H9 (cell line): ENCODE measurements at regions not wholly inside any gene's neighbourhood (a gene's known extent, or its start where the extent isn't known, plus 50 kb on each side); places are given as distances from the start of the nearest gene placed in this dataset.

ENCODE experiments used
- DNase-seq: peaks from one replicate; pipeline ENCODE4 v3.0.0-alpha.2; 2017
- H2AFZ ChIP-seq: one replicate; pipeline ENCODE4 v1.6.1; 2013; ENCODE audit warnings: mild to moderate bottlenecking, low read length, control low read depth, moderate library complexity
- H2AK5ac ChIP-seq: 2 replicates; pipeline ENCODE4 v1.6.1; 2013; ENCODE audit warnings: low read length, control low read depth, mixed read lengths; ENCODE audit not compliant: insufficient read length
- H2BK120ac ChIP-seq: one replicate; pipeline ENCODE4 v1.6.1; 2013; ENCODE audit warnings: low read depth, mild to moderate bottlenecking, low read length, control low read depth, inconsistent platforms; ENCODE audit not compliant: poor library complexity, severe bottlenecking
- H2BK12ac ChIP-seq: 2 replicates; pipeline ENCODE4 v1.6.1; 2013; ENCODE audit warnings: low read length, control low read depth, mixed read lengths, low read depth; ENCODE audit not compliant: insufficient read length
- H2BK15ac ChIP-seq: 2 replicates; pipeline ENCODE4 v1.6.1; 2013; ENCODE audit warnings: low read depth, low read length, control low read depth
- H2BK20ac ChIP-seq: one replicate; pipeline ENCODE4 v1.6.1; 2013; ENCODE audit warnings: low read depth, mild to moderate bottlenecking, low read length, control low read depth, inconsistent platforms; ENCODE audit not compliant: poor library complexity, severe bottlenecking
- H2BK5ac ChIP-seq: 2 replicates; pipeline ENCODE4 v1.6.1; 2013; ENCODE audit warnings: low read length, control low read depth, mixed read lengths; ENCODE audit not compliant: insufficient read length
- H3K14ac ChIP-seq: 2 replicates; pipeline ENCODE4 v1.6.1; 2013; ENCODE audit warnings: low read length, control low read depth; ENCODE audit not compliant: insufficient read depth
- H3K18ac ChIP-seq: 2 replicates; pipeline ENCODE4 v1.6.1; 2013; ENCODE audit warnings: low read depth, mild to moderate bottlenecking, mixed read lengths, low read length, control low read depth; ENCODE audit not compliant: insufficient read length
- H3K23ac ChIP-seq: 2 replicates; pipeline ENCODE4 v1.6.1; 2013; ENCODE audit warnings: low read length, control low read depth, mixed read lengths, low read depth; ENCODE audit not compliant: insufficient read length
- H3K23me2 ChIP-seq: 2 replicates; pipeline ENCODE4 v1.6.1; 2013; ENCODE audit warnings: low read depth, mild to moderate bottlenecking, mixed read lengths, low read length, control low read depth; ENCODE audit not compliant: insufficient read length, poor library complexity, severe bottlenecking
- H3K27ac ChIP-seq: 2 replicates; pipeline ENCODE4 v1.5.1; 2013; ENCODE audit warnings: low read length, control low read depth, mixed read lengths, low read depth; ENCODE audit not compliant: insufficient read length
- H3K27me3 ChIP-seq: 2 replicates; pipeline ENCODE4 v1.6.1; 2013; ENCODE audit warnings: low read length, control low read depth, inconsistent platforms; ENCODE audit not compliant: insufficient read depth
- H3K4ac ChIP-seq: 2 replicates; pipeline ENCODE4 v1.6.1; 2013; ENCODE audit warnings: low read depth, mild to moderate bottlenecking, control low read depth, inconsistent platforms, low read length, moderate library complexity
- H3K4me1 ChIP-seq: 2 replicates; pipeline ENCODE4 v1.6.1; 2013; ENCODE audit warnings: low read length, control low read depth, inconsistent platforms; ENCODE audit not compliant: insufficient read depth
- H3K4me2 ChIP-seq: 2 replicates; pipeline ENCODE4 v1.6.1; 2013; ENCODE audit warnings: low read length, control low read depth, mixed read lengths; ENCODE audit not compliant: insufficient read length, insufficient read depth
- H3K56ac ChIP-seq: 2 replicates; pipeline ENCODE4 v1.6.1; 2013; ENCODE audit warnings: low read depth, mild to moderate bottlenecking, mixed read lengths, low read length, control low read depth; ENCODE audit not compliant: insufficient read length
- H3K79me1 ChIP-seq: 2 replicates; pipeline ENCODE4 v1.6.1; 2013; ENCODE audit warnings: low read depth, mild to moderate bottlenecking, moderate library complexity, low read length, control low read depth, inconsistent platforms; ENCODE audit not compliant: insufficient read depth, poor library complexity, severe bottlenecking
- H3K79me2 ChIP-seq: 2 replicates; pipeline ENCODE4 v1.6.1; 2013; ENCODE audit warnings: low read length, control low read depth, inconsistent platforms; ENCODE audit not compliant: insufficient read depth
- H3K9ac ChIP-seq: 2 replicates; pipeline ENCODE4 v1.6.1; 2013; ENCODE audit warnings: low read length, control low read depth, mixed read lengths; ENCODE audit not compliant: insufficient read length; ENCODE audit errors: extremely low read depth
- H3K9me3 ChIP-seq: one replicate; pipeline ENCODE4 v1.6.1; 2013; ENCODE audit warnings: low read depth, low read length, inconsistent platforms; ENCODE audit not compliant: control insufficient read depth
- H3T11ph ChIP-seq: one replicate; pipeline ENCODE4 v1.6.1; 2013; ENCODE audit warnings: mild to moderate bottlenecking, low read length, control low read depth, inconsistent platforms
- H4K20me1 ChIP-seq: one replicate; pipeline ENCODE4 v1.6.1; 2013; ENCODE audit not compliant: control insufficient read depth, insufficient read length, insufficient read depth
- H4K5ac ChIP-seq: 2 replicates; pipeline ENCODE4 v1.6.1; 2013; ENCODE audit warnings: low read depth, mild to moderate bottlenecking, mixed read lengths, low read length, control low read depth; ENCODE audit not compliant: insufficient read length
- H4K8ac ChIP-seq: replicated peaks from 2 replicates; pipeline ENCODE4 v1.6.1; 2013; ENCODE audit warnings: low read length, control low read depth, mixed read lengths, low read depth; ENCODE audit not compliant: insufficient read length
- H4K91ac ChIP-seq: 2 replicates; pipeline ENCODE4 v1.6.1; 2013; ENCODE audit warnings: low read depth, mild to moderate bottlenecking, moderate library complexity, mixed read lengths, low read length, control low read depth; ENCODE audit not compliant: insufficient read length
- H3K27ac Mint-ChIP-seq, 3 experiments: 2 replicates in 2 of 3; 3 replicates in 1 of 3; pipeline ENCODE4 v1.8.0; 2020 to 2021; ENCODE audit warnings: mixed read lengths in 3 of 3, mild to moderate bottlenecking in 1 of 3, moderate library complexity in 1 of 3
- H3K27me3 Mint-ChIP-seq: 2 replicates; pipeline ENCODE4 v1.8.0; 2021; ENCODE audit warnings: low read depth, mild to moderate bottlenecking, moderate library complexity, mixed read lengths
- H3K36me3 Mint-ChIP-seq, 3 experiments: 2 replicates in 2 of 3; 3 replicates in 1 of 3; pipeline ENCODE4 v1.8.0; 2020 to 2021; ENCODE audit warnings: low read depth in 3 of 3, mixed read lengths in 3 of 3; ENCODE audit not compliant: insufficient read depth in 1 of 3
- H3K4me1 Mint-ChIP-seq, 2 experiments: 2 replicates each; pipeline ENCODE4 v1.8.0; 2020; ENCODE audit warnings: mixed read lengths in 2 of 2
- H3K4me3 Mint-ChIP-seq, 2 experiments: 2 replicates in 1 of 2; 3 replicates in 1 of 2; pipeline ENCODE4 v1.8.0; 2020 to 2021; ENCODE audit warnings: mild to moderate bottlenecking in 2 of 2, mixed read lengths in 2 of 2, moderate library complexity in 1 of 2
- H3K9me3 Mint-ChIP-seq, 2 experiments: 2 replicates in 1 of 2; 3 replicates in 1 of 2; pipeline ENCODE4 v1.8.0; 2020; ENCODE audit warnings: mild to moderate bottlenecking in 2 of 2, mixed read lengths in 2 of 2, moderate library complexity in 1 of 2
- CTCF ChIP-seq: fragments of 200-600 bp; sonication (generic); conservative IDR thresholded peaks from 3 replicates; pipeline ENCODE4 v1.8.0; 2021; ENCODE audit warnings: antibody characterized with exemption, mild to moderate bottlenecking
- WGBS: extraction: QIAGEN DNeasy Blood & Tissue Kit; methylation state at CpG from one replicate; pipeline ENCODE4 v1.1.7; 2013; ENCODE audit warnings: missing lambda C conversion rate, low lambda C conversion rate, mixed read lengths; ENCODE audit not compliant: insufficient read length; ENCODE audit errors: extremely low coverage; 5-methylcytosine and 5-hydroxymethylcytosine counted together

- no peak overlapping the region for H3K23ac ChIP-seq
- H2AFZ ChIP-seq, result no peak overlapping the region
- no CpG with 5 or more reads among the region's 5 CpGs for WGBS
- H4K5ac ChIP-seq, result no peak overlapping the region
- no peak overlapping the region for H4K91ac ChIP-seq
- no peak overlapping the region for H2BK20ac ChIP-seq
- H2BK15ac ChIP-seq, result no peak overlapping the region
- H3K79me1 ChIP-seq, result no peaks in the 10 kb centered on the region
- H3K79me2 ChIP-seq, result no peaks in the 10 kb centered on the region
- no peak overlapping the region for H2BK12ac ChIP-seq
- H3K27me3 ChIP-seq, result no peaks in the 10 kb centered on the region
- no peak overlapping the region for H2AK5ac ChIP-seq
- H3K27ac ChIP-seq, result no peak overlapping the region
- H3K9me3 ChIP-seq, result no peaks in the 10 kb centered on the region
- H3K56ac ChIP-seq, result no peak overlapping the region
- H4K8ac ChIP-seq, result no peak overlapping the region
- no peaks in the 10 kb centered on the region for H4K20me1 ChIP-seq
- Mint-ChIP-seq H3K27ac (no peak overlapping the region), H3K4me3 (no peak overlapping the region), H3K4me1 (no peaks in the 10 kb centered on the region), H3K27me3 (no peaks in the 10 kb centered on the region), H3K9me3 (no peaks in the 10 kb centered on the region), H3K36me3 (peaks cover 0 to 2% (median 0%) of the 10 kb centered on the region in 3 experiments; a peak in 1 of 7 replicates)
- no peak overlapping the region for H3K4ac ChIP-seq
- no peak overlapping the region for H3T11ph ChIP-seq
- H3K4me1 ChIP-seq, result no peaks in the 10 kb centered on the region
- no peak overlapping the region for H3K18ac ChIP-seq
- no peak overlapping the region for H2BK5ac ChIP-seq
- TF ChIP-seq CTCF, result no peak
- no peak overlapping the region for H3K4me2 ChIP-seq
- no peak for DNase-seq
- H3K9ac ChIP-seq, result no peak overlapping the region
- no peak overlapping the region for H2BK120ac ChIP-seq
- no peaks in the 10 kb centered on the region for H3K23me2 ChIP-seq
- H3K14ac ChIP-seq, result no peak overlapping the region
These were observed 426.9 kb upstream of the EPHA5 start for GRCh38 chr4:66097218-66097617.
